HEK293 (cell line): ENCODE measurements at regions not wholly inside any gene's neighbourhood (a gene's known extent, or its start where the extent isn't known, plus 50 kb on each side); places are given as distances from the start of the nearest gene placed in this dataset.

ENCODE experiments used
- CTCF ChIA-PET: fragments of 350-600 bp; formaldehyde crosslinking; extraction: SDS; loops from one replicate; lab custom pipeline; 2021; ENCODE audit warnings: antibody characterized with exemption; lab: Yijun Ruan, JAX
- POLR2A ChIA-PET: fragments of 300-600 bp; formaldehyde crosslinking; extraction: SDS; loops from one replicate; lab custom pipeline; 2020; ENCODE audit warnings: antibody characterized with exemption, inconsistent platforms; lab: Yijun Ruan, JAX
- H3K27ac ChIP-seq: fragments of 200-500 bp; sonication (Bioruptor generic); 2 replicates; pipeline ENCODE4 v1.5.1; 2014; ENCODE audit warnings: low read depth, low read length, control low read depth, inconsistent platforms; ENCODE audit errors: extremely low read depth
- H3K36me3 ChIP-seq, 2 experiments: fragments of 200-500 bp in 1 of 2; sonication (Bioruptor generic) in 1 of 2; 1 replicate in 1 of 2; 2 replicates in 1 of 2; pipeline ENCODE4 v1.5.1; 2014 to 2017; ENCODE audit warnings: inconsistent platforms in 2 of 2, low read length in 2 of 2; ENCODE audit not compliant: control insufficient read depth in 2 of 2, insufficient read depth in 1 of 2
- H3K4me1 ChIP-seq: fragments of 200-500 bp; sonication (Bioruptor generic); 2 replicates; pipeline ENCODE4 v1.5.1; 2014; ENCODE audit warnings: mild to moderate bottlenecking, low read length, inconsistent platforms; ENCODE audit not compliant: control insufficient read depth, insufficient read depth
- H3K4me3 ChIP-seq: 2 replicates; pipeline ENCODE4 v1.5.1; 2011; ENCODE audit warnings: low read depth, mild to moderate bottlenecking, control low read depth, low read length, moderate library complexity
- H3K9me3 ChIP-seq: fragments of 200-500 bp; sonication (Bioruptor generic); 2 replicates; pipeline ENCODE4 v1.5.1; 2014; ENCODE audit warnings: low read depth, low read length, inconsistent platforms; ENCODE audit not compliant: control insufficient read depth, insufficient read depth
- BCL11B ChIP-seq: fragments of 450-650 bp; formaldehyde crosslinking; IDR thresholded peaks from 2 replicates; pipeline ENCODE4 v1.5.1; 2016; ENCODE audit warnings: low read depth, missing biosample characterization, missing genetic modification characterization
- CTCF ChIP-seq: fragments of 450-650 bp; formaldehyde crosslinking; IDR thresholded peaks from 2 replicates; pipeline ENCODE4 v1.5.1; 2016; ENCODE audit warnings: missing biosample characterization, missing genetic modification characterization
- EGR2 ChIP-seq: fragments of 450-650 bp; formaldehyde crosslinking; IDR thresholded peaks from 2 replicates; pipeline ENCODE4 v1.5.1; 2016; ENCODE audit warnings: low read depth, missing biosample characterization, missing genetic modification characterization
- GLI4 ChIP-seq: fragments of 450-650 bp; formaldehyde crosslinking; IDR thresholded peaks from 2 replicates; pipeline ENCODE4 v1.5.1; 2016; ENCODE audit warnings: missing biosample characterization, missing genetic modification characterization
- PBX3 ChIP-seq: sonication (generic); formaldehyde crosslinking; IDR thresholded peaks from 2 replicates; pipeline ENCODE4 v1.8.1; 2022; ENCODE audit warnings: mild to moderate bottlenecking, moderate library complexity, missing genetic modification reagents
- PRDM10 ChIP-seq: fragments of 450-650 bp; formaldehyde crosslinking; IDR thresholded peaks from 2 replicates; pipeline ENCODE4 v1.5.1; 2016; ENCODE audit warnings: missing biosample characterization, missing genetic modification characterization
- REPIN1 ChIP-seq: fragments of 450-650 bp; formaldehyde crosslinking; IDR thresholded peaks from 2 replicates; pipeline ENCODE4 v1.5.1; 2017; ENCODE audit warnings: missing biosample characterization, missing genetic modification characterization, low read depth
- YY1 ChIP-seq: fragments of 450-650 bp; formaldehyde crosslinking; IDR thresholded peaks from 2 replicates; pipeline ENCODE4 v1.5.1; 2018; ENCODE audit warnings: missing biosample characterization, missing genetic modification characterization
- ZEB2 ChIP-seq: fragments of 450-650 bp; formaldehyde crosslinking; IDR thresholded peaks from 2 replicates; pipeline ENCODE4 v1.5.1; 2016; ENCODE audit warnings: missing biosample characterization, missing genetic modification characterization
- ZFHX2 ChIP-seq: fragments of 450-650 bp; formaldehyde crosslinking; conservative IDR thresholded peaks from 2 replicates; pipeline ENCODE4 v1.5.1; 2016; ENCODE audit warnings: missing biosample characterization, missing genetic modification characterization
- ZNF19 ChIP-seq: fragments of 450-650 bp; formaldehyde crosslinking; IDR thresholded peaks from 2 replicates; pipeline ENCODE4; 2016; ENCODE audit warnings: missing biosample characterization, missing genetic modification characterization, low read depth
- ZNF211 ChIP-seq: fragments of 450-650 bp; formaldehyde crosslinking; IDR thresholded peaks from 2 replicates; pipeline ENCODE4 v1.5.1; 2016; ENCODE audit warnings: low read depth, missing biosample characterization, missing genetic modification characterization
- ZNF248 ChIP-seq: fragments of 450-650 bp; formaldehyde crosslinking; IDR thresholded peaks from 2 replicates; pipeline ENCODE4 v1.5.1; 2017; ENCODE audit warnings: missing biosample characterization, missing genetic modification characterization
- ZNF266 ChIP-seq: fragments of 450-650 bp; formaldehyde crosslinking; IDR thresholded peaks from 2 replicates; pipeline ENCODE4 v1.5.1; 2016; ENCODE audit warnings: missing biosample characterization, missing genetic modification characterization, low read depth
- ZNF280C ChIP-seq: fragments of 450-650 bp; formaldehyde crosslinking; IDR thresholded peaks from 2 replicates; pipeline ENCODE4 v1.5.1; 2016; ENCODE audit warnings: missing biosample characterization, missing genetic modification characterization
- ZNF280D ChIP-seq: fragments of 450-650 bp; formaldehyde crosslinking; IDR thresholded peaks from 2 replicates; pipeline ENCODE4 v1.5.1; 2016; ENCODE audit warnings: missing biosample characterization, missing genetic modification characterization
- ZNF510 ChIP-seq: fragments of 450-650 bp; formaldehyde crosslinking; IDR thresholded peaks from 2 replicates; pipeline ENCODE4 v1.5.1; 2018; ENCODE audit warnings: mild to moderate bottlenecking, missing genetic modification characterization, missing biosample characterization; ENCODE audit not compliant: insufficient replicate concordance
- ZNF530 ChIP-seq: fragments of 450-650 bp; formaldehyde crosslinking; IDR thresholded peaks from 2 replicates; pipeline ENCODE4 v1.5.1; 2016; ENCODE audit warnings: low read depth, missing biosample characterization, missing genetic modification characterization
- ZNF624 ChIP-seq: fragments of 450-650 bp; formaldehyde crosslinking; IDR thresholded peaks from 2 replicates; pipeline ENCODE4 v1.5.1; 2017; ENCODE audit warnings: missing biosample characterization, missing genetic modification characterization
- ZNF701 ChIP-seq: fragments of 450-650 bp; formaldehyde crosslinking; IDR thresholded peaks from 2 replicates; pipeline ENCODE4 v1.5.1; 2016; ENCODE audit warnings: missing biosample characterization, missing genetic modification characterization
- ZNF707 ChIP-seq: fragments of 450-650 bp; formaldehyde crosslinking; IDR thresholded peaks from 2 replicates; pipeline ENCODE4 v1.5.1; 2016; ENCODE audit warnings: missing biosample characterization, missing genetic modification characterization

GRCh38 chr12:125239563-125239962 lies 174.3 kb downstream of the AACS start (continued):
- TF ChIP-seq PRDM10 (no peak), GLI4 (tag by site-specific recombination) (no peak), PBX3 (CRISPR knock-in tag) (no peak), ZNF701 (no peak), ZNF266 (tag by site-specific recombination) (no peak), ZNF19 (tag by site-specific recombination) (no peak), ZNF510 (tag by site-specific recombination) (no peak)

- Histone ChIP-seq H3K9me3 (no peaks in the 10 kb centered on the region), H3K4me1 (no peaks in the 10 kb centered on the region), H3K4me3 (no peak overlapping the region), H3K27ac (no peak overlapping the region), H3K36me3 (no peaks in the 10 kb centered on the region)
- CTCF ChIA-PET = interaction anchor here (1.0 to 1.3 kb wide), 2 partner anchors 57 to 162 kb away, joined by 3 read pairs; no protein-coding TSS in a partner anchor
- no peak for TF ChIP-seq BCL11B
- no peak for TF ChIP-seq CTCF (tag by site-specific recombination)
- no peak for TF ChIP-seq ZNF211
- TF ChIP-seq ZNF280D = no peak
- no peak for TF ChIP-seq YY1 (tag by site-specific recombination)
- TF ChIP-seq ZNF248 = no peak
- no peak for TF ChIP-seq ZEB2 (tag by site-specific recombination)
- TF ChIP-seq ZNF510 (tag by site-specific recombination) = no peak
- peak; percentile 46; the same call in 1 of the 2 replicates for TF ChIP-seq ZFHX2 (tag by site-specific recombination)
- TF ChIP-seq ZNF707 (tag by site-specific recombination) = no peak
- no peak for TF ChIP-seq ZNF624 (tag by site-specific recombination)
- TF ChIP-seq ZNF530 (tag by site-specific recombination) = no peak
- no peak for TF ChIP-seq REPIN1 (tag by site-specific recombination)
- no peak for TF ChIP-seq ZNF280C (tag by site-specific recombination)
- peak; percentile 17; the same call in 1 of the 2 replicates for TF ChIP-seq EGR2 (tag by site-specific recombination)
- POLR2A ChIA-PET = no interaction called here
Measured at GRCh38 chr12:125240717-125241116, 175.5 kb downstream of the AACS start.
